ENCODE measurements at regions not wholly inside any gene's neighbourhood (a gene's known extent, or its start where the extent isn't known, plus 50 kb on each side); places are given as distances from the start of the nearest gene placed in this dataset.

DNA sequence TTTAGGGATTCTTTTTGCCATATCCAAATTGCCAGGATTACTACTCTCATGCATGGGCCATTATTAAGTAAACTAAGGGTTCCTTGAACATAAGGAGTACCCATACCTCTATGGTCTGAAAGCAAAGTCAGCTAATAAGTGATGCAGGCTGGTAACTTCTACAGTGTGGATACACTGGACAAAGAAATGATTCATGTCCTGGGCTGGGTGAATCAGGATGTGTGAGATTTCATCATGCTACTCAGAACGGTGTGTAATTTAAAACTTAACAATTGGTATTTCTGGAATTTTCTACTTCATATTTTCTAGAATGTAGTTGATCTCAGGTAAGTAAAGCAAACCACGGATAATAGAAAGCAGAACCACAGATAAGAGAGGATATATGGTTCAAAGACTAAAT lies 428.8 kb downstream of the CHSY3 start:
- Histone ChIP-seq H3K36me3 (replicated peaks; ENCODE audit: low read depth, low read length) (no peaks in the 10 kb centered on the region), H3K4me2 (ENCODE audit: low read length) (no peak overlapping the region), H2AFZ (ENCODE audit: low read depth, low read length) (no peak overlapping the region), H3K9me3 (ENCODE audit: insufficient read depth, low read length) (no peaks in the 10 kb centered on the region), H3K4me3 (ENCODE audit: low read length) (no peak overlapping the region), H4K20me1 (ENCODE audit: insufficient read depth, low read length) (no peaks in the 10 kb centered on the region), H3K27me3 (ENCODE audit: low read depth, low read length) (no peaks in the 10 kb centered on the region), H3K4me1 (ENCODE audit: low read length) (no peaks in the 10 kb centered on the region), H3K79me2 (ENCODE audit: low read length) (no peaks in the 10 kb centered on the region), H3K9ac (ENCODE audit: low read length) (no peak overlapping the region), H3K27ac (ENCODE audit: low read length) (no peak overlapping the region)
- TF ChIP-seq CTCF (IDR thresholded peaks at IDR 0.05; ENCODE audit: low read depth, low read length) (no peak), EZH2phosphoT487 (IDR thresholded peaks at IDR 0.05; ENCODE audit: low read depth) (no peak)

- no peak overlapping the region for H3K9ac ChIP-seq (ENCODE audit: low read length)
Observed at GRCh38 chr5:130331332-130331731, 427.1 kb downstream of the CHSY3 start.

GRCh38 chr5:130324953-130325671 lies 420.8 kb downstream of the CHSY3 start:
- Histone ChIP-seq H3K4me1 (ENCODE audit: low read length) (peaks cover 15% of the 10 kb centered on the region), H2AFZ (ENCODE audit: low read depth, low read length) (no peak overlapping the region), H3K79me2 (ENCODE audit: low read length) (no peaks in the 10 kb centered on the region), H3K27ac (ENCODE audit: low read length) (no peak overlapping the region), H3K4me3 (ENCODE audit: low read length) (no peak overlapping the region), H3K4me2 (ENCODE audit: low read length) (no peak overlapping the region), H3K27me3 (ENCODE audit: low read depth, low read length) (no peaks in the 10 kb centered on the region), H4K20me1 (ENCODE audit: insufficient read depth, low read length) (no peaks in the 10 kb centered on the region), H3K9me3 (ENCODE audit: insufficient read depth, low read length) (peaks cover 13% of the 10 kb centered on the region; the same call in 1 of the 2 replicates), H3K9ac (ENCODE audit: low read length) (no peak overlapping the region), H3K36me3 (replicated peaks; ENCODE audit: low read depth, low read length) (peaks cover 12% of the 10 kb centered on the region)
- TF ChIP-seq EZH2phosphoT487 (IDR thresholded peaks at IDR 0.05; ENCODE audit: low read depth) (no peak), CTCF (IDR thresholded peaks at IDR 0.05; ENCODE audit: low read depth, low read length) (no peak)

More at GRCh38 chr5:130331332-130331731, 427.1 kb downstream of the CHSY3 start:
- Histone ChIP-seq H3K36me3 (replicated peaks; ENCODE audit: low read depth, low read length) (no peaks in the 10 kb centered on the region), H3K4me2 (ENCODE audit: low read length) (no peak overlapping the region), H3K79me2 (ENCODE audit: low read length) (no peaks in the 10 kb centered on the region), H3K27me3 (ENCODE audit: low read depth, low read length) (no peaks in the 10 kb centered on the region), H4K20me1 (ENCODE audit: insufficient read depth, low read length) (no peaks in the 10 kb centered on the region), H2AFZ (ENCODE audit: low read depth, low read length) (no peak overlapping the region), H3K27ac (ENCODE audit: low read length) (no peak overlapping the region), H3K4me1 (ENCODE audit: low read length) (no peaks in the 10 kb centered on the region), H3K9me3 (ENCODE audit: insufficient read depth, low read length) (no peaks in the 10 kb centered on the region), H3K4me3 (ENCODE audit: low read length) (no peak overlapping the region)
- TF ChIP-seq EZH2phosphoT487 (IDR thresholded peaks at IDR 0.05; ENCODE audit: low read depth) (no peak), CTCF (IDR thresholded peaks at IDR 0.05; ENCODE audit: low read depth, low read length) (no peak)

DNA sequence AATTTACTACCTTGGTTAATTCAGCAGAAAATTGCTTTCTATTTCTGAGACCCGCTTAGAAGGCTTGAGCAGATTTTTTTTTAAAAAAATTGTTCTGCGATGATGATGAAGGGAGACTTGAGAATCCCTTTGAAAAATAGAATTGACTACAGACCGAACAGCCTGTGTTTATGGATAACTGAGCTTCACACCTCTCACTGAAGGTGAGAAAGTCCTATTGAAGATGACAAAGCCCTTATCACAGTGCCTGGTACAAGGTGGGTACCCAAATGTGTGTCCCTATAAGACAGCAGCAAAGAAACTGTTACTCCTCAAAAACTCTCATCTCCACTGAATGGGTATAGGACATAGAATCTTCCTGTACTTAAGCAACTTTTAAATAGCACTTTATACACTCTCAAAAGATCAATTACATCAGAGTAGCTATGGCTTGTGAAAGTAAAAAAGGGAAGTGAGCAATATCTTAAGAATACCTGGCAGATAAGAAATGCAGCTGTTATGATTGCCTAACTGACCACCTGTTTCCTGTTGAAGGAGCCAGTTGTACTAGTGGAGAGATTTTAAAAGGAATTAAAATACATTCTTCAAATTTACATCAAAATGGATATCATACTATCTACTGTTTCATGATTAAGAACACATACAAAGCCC lies 419.7 kb downstream of the CHSY3 start:
- H3K4me1 ChIP-seq (ENCODE audit: low read length) = peaks cover 15% of the 10 kb centered on the region
- H3K4me2 ChIP-seq (ENCODE audit: low read length) = peak overlapping the region; percentile 37
- no peak overlapping the region for H2AFZ ChIP-seq (ENCODE audit: low read depth, low read length)
- no peaks in the 10 kb centered on the region for H3K79me2 ChIP-seq (ENCODE audit: low read length)
- H4K20me1 ChIP-seq (ENCODE audit: insufficient read depth, low read length) = no peaks in the 10 kb centered on the region
- H3K36me3 ChIP-seq (replicated peaks; ENCODE audit: low read depth, low read length) = peaks cover 12% of the 10 kb centered on the region
- no peak overlapping the region for H3K9ac ChIP-seq (ENCODE audit: low read length)
- peak overlapping the region; percentile 17; the same call in 1 of the 2 replicates for H3K4me3 ChIP-seq (ENCODE audit: low read length)
- H3K27me3 ChIP-seq (ENCODE audit: low read depth, low read length) = no peaks in the 10 kb centered on the region
- H3K9me3 ChIP-seq (ENCODE audit: insufficient read depth, low read length) = peaks cover 13% of the 10 kb centered on the region; the same call in 1 of the 2 replicates
- TF ChIP-seq EZH2phosphoT487 (IDR thresholded peaks at IDR 0.05; ENCODE audit: low read depth) (no peak), CTCF (IDR thresholded peaks at IDR 0.05; ENCODE audit: low read depth, low read length) (no peak)
- peak overlapping the region; percentile 46 for H3K27ac ChIP-seq (ENCODE audit: low read length)
